HCT116 (cell line): ENCODE measurements at regions not wholly inside any gene's neighbourhood (a gene's known extent, or its start where the extent isn't known, plus 50 kb on each side); places are given as distances from the start of the nearest gene placed in this dataset.

ENCODE experiments used
- ATAC-seq: fragments of 200-7000 bp; cut with Tn5 transposase; 2 replicates; pipeline ENCODE4 v1.9.1; 2020; ENCODE audit warnings: mild to moderate bottlenecking, moderate library complexity
- BruUV-seq: library from RNA; stranded (reverse); fragments of 400-500 nt; replicated peaks from 2 replicates; lab custom pipeline; 2021; lab: Mats Ljungman, UMichigan
- CTCF ChIA-PET: fragments of 300-600 bp; sonication (Branson Sonifier 250); formaldehyde crosslinking; loops from one replicate; lab custom pipeline; 2021; ENCODE audit warnings: antibody characterized with exemption; lab: Charles Lee
- POLR2A ChIA-PET: fragments of 300-600, 350-600 bp; sonication (Branson Sonifier 250); formaldehyde crosslinking; loops from one replicate; lab custom pipeline; 2021; ENCODE audit warnings: antibody characterized with exemption; lab: Charles Lee
- RAD21 ChIA-PET, 2 experiments: fragments of 300-600 bp; sonication (Branson Sonifier 250); formaldehyde crosslinking; loops; one replicate each; lab custom pipeline; 2023; ENCODE audit warnings: low total read pairs in 2 of 2; ENCODE audit not compliant: uncharacterized antibody in 2 of 2, unreplicated experiment in 2 of 2, low non-redundant PET in 1 of 2; lab: Charles Lee
- DNase-seq: peaks from one replicate; pipeline ENCODE4 v3.0.0-alpha.2; 2010; ENCODE audit warnings: low read depth, low spot score
- H2AFZ ChIP-seq: fragments of 200-600 bp; shearing (Covaris generic), sonication (generic); 2 replicates; pipeline ENCODE4 v1.6.1; 2017; ENCODE audit warnings: low read depth, mixed run types, mixed read lengths, antibody characterized with exemption, low read length; ENCODE audit not compliant: poor library complexity, severe bottlenecking
- H3K27ac ChIP-seq: 2 replicates; pipeline ENCODE4 v1.5.1; 2012; ENCODE audit warnings: low read depth, low read length
- H3K27me3 ChIP-seq: fragments of 200-600 bp; sonication (generic); 2 replicates; pipeline ENCODE4 v1.6.1; 2016; ENCODE audit warnings: mixed run types, low read length, mixed read lengths; ENCODE audit not compliant: insufficient read depth
- H3K36me3 ChIP-seq, 2 experiments: fragments of 200-500 bp in 1 of 2; fragments of 200-600 bp in 1 of 2; sonication (Bioruptor generic) in 1 of 2; sonication (generic) in 1 of 2; 2 replicates each; pipeline versions ENCODE4 v1.5.1 to v1.6.1; 2014 to 2016; ENCODE audit warnings: low read length in 2 of 2, inconsistent platforms in 1 of 2, mixed read lengths in 1 of 2, mixed run types in 1 of 2; ENCODE audit not compliant: insufficient read depth in 2 of 2, control insufficient read depth in 1 of 2
- H3K4me1 ChIP-seq, 2 experiments: fragments of 200-600 bp in 1 of 2; sonication (generic) in 1 of 2; 2 replicates each; pipeline versions ENCODE4 v1.5.1 to v1.6.1; 2012 to 2017; ENCODE audit warnings: low read length in 2 of 2, inconsistent platforms in 1 of 2, mild to moderate bottlenecking in 1 of 2, mixed read lengths in 1 of 2, mixed run types in 1 of 2, moderate library complexity in 1 of 2; ENCODE audit not compliant: insufficient read depth in 2 of 2, control insufficient read depth in 1 of 2
- H3K4me2 ChIP-seq: fragments of 200-600 bp; sonication (generic); 2 replicates; pipeline ENCODE4 v1.6.1; 2017; ENCODE audit warnings: mixed run types, low read length, mixed read lengths
- H3K4me3 ChIP-seq, 2 experiments: fragments of 200-600 bp in 1 of 2; sonication (generic) in 1 of 2; replicated peaks in 1 of 2; 2 replicates each; pipeline ENCODE4 v1.5.1; 2011 to 2016; ENCODE audit warnings: low read length in 2 of 2, control low read depth in 1 of 2, low read depth in 1 of 2, mild to moderate bottlenecking in 1 of 2, mixed read lengths in 1 of 2, mixed run types in 1 of 2
- H3K79me2 ChIP-seq: fragments of 200-600 bp; sonication (generic); 2 replicates; pipeline ENCODE4 v1.6.1; 2017; ENCODE audit warnings: mild to moderate bottlenecking, mixed run types, low read length, moderate library complexity, mixed read lengths; ENCODE audit not compliant: insufficient read depth
- H3K9ac ChIP-seq: fragments of 200-600 bp; sonication (generic); 2 replicates; pipeline ENCODE4 v1.6.1; 2016; ENCODE audit warnings: low read length, mixed read lengths
- H3K9me2 ChIP-seq: fragments of 200-600 bp; sonication (generic), shearing (Covaris generic); 2 replicates; pipeline ENCODE4 v1.6.1; 2017; ENCODE audit warnings: mixed run types, mild to moderate bottlenecking, moderate library complexity; ENCODE audit not compliant: insufficient read depth
- H3K9me3 ChIP-seq, 2 experiments: fragments of 200-500 bp in 1 of 2; fragments of 200-600 bp in 1 of 2; sonication (Bioruptor generic) in 1 of 2; sonication (generic) in 1 of 2; 2 replicates each; pipeline ENCODE4 v1.6.1; 2014 to 2017; ENCODE audit warnings: low read length in 2 of 2, mixed read lengths in 2 of 2, inconsistent platforms in 1 of 2, low read depth in 1 of 2, mild to moderate bottlenecking in 1 of 2, mixed run types in 1 of 2, moderate library complexity in 1 of 2; ENCODE audit not compliant: control insufficient read depth in 1 of 2, insufficient read depth in 1 of 2
- H4K20me1 ChIP-seq: fragments of 200-600 bp; sonication (generic), shearing (Covaris generic); 2 replicates; pipeline ENCODE4 v1.6.1; 2017; ENCODE audit warnings: mixed run types, mild to moderate bottlenecking, moderate library complexity; ENCODE audit not compliant: insufficient read depth
- ATF3 ChIP-seq: IDR thresholded peaks from 2 replicates; pipeline ENCODE4 v1.6.1; 2012
- CBX3 ChIP-seq: IDR thresholded peaks from 2 replicates; pipeline ENCODE4 v1.6.1; 2012; ENCODE audit warnings: low read depth
- CEBPB ChIP-seq: IDR thresholded peaks from 2 replicates; pipeline ENCODE4 v1.6.1; 2012; ENCODE audit warnings: low read depth
- CTCF ChIP-seq, 3 experiments: fragments of 200-600 bp in 1 of 3; sonication (generic) in 1 of 3; IDR thresholded peaks in 2 of 3; conservative IDR thresholded peaks in 1 of 3; 2 replicates each; pipeline ENCODE4 v1.5.1; 2012 to 2017; ENCODE audit warnings: low read depth in 2 of 3, low read length in 2 of 3, antibody characterized with exemption in 1 of 3, borderline replicate concordance in 1 of 3, control low read depth in 1 of 3, mild to moderate bottlenecking in 1 of 3, mixed read lengths in 1 of 3, mixed run types in 1 of 3, moderate library complexity in 1 of 3; ENCODE audit not compliant: insufficient read depth in 1 of 3
- EGR1 ChIP-seq: IDR thresholded peaks from 2 replicates; pipeline ENCODE4 v1.6.1; 2012; ENCODE audit warnings: low read depth
- EZH2phosphoT487 ChIP-seq: fragments of 200-600 bp; IDR thresholded peaks from 2 replicates; pipeline ENCODE4 v1.6.1; 2018; ENCODE audit warnings: antibody characterized with exemption, borderline replicate concordance
- JUND ChIP-seq: IDR thresholded peaks from 2 replicates; pipeline ENCODE4 v1.6.1; 2012
- POLR2AphosphoS5 ChIP-seq: IDR thresholded peaks from 2 replicates; pipeline ENCODE4 v1.6.1; 2011; ENCODE audit warnings: mild to moderate bottlenecking, low read depth, low read length, moderate library complexity
- RAD21 ChIP-seq: IDR thresholded peaks from 2 replicates; pipeline ENCODE4 v1.6.1; 2012; ENCODE audit warnings: low read depth, mild to moderate bottlenecking
- SRF ChIP-seq: IDR thresholded peaks from 2 replicates; pipeline ENCODE4 v1.6.1; 2012; ENCODE audit warnings: low read depth
- ZNF274 ChIP-seq: fragments of 200-500 bp; sonication (Bioruptor generic); IDR thresholded peaks from 2 replicates; pipeline ENCODE4 v1.6.1; 2014; ENCODE audit warnings: mild to moderate bottlenecking, low read depth, low read length, inconsistent platforms
- intact Hi-C: fragments of 100-400 bp; cut with micrococcal nuclease; formaldehyde crosslinking; loops from 2 replicates; pipeline ENCODE4 v1.10.0; 2022

GRCh38 chr5:83864652-83865051, 144.0 kb upstream of the HAPLN1 start:
- no peak for DNase-seq
- no peak for TF ChIP-seq SRF
- TF ChIP-seq CTCF (IDR thresholded peaks at IDR 0.05 in 2 of 3, conservative IDR thresholded peaks at IDR 0.05 in 1 of 3; ENCODE audit: borderline replicate concordance in 1 of 3, insufficient read depth in 1 of 3, low read depth in 2 of 3, low read length in 2 of 3), result no peak
- TF ChIP-seq EGR1, result no peak
- no peak for TF ChIP-seq POLR2AphosphoS5
- TF ChIP-seq, all 23 proteins: peak for 0
- Histone ChIP-seq H3K9me2 (no peaks in the 10 kb centered on the region), H3K27me3 (no peaks in the 10 kb centered on the region), H3K4me1 (no peaks in the 10 kb centered on the region), H3K9me3 (no peaks in the 10 kb centered on the region), H3K79me2 (no peaks in the 10 kb centered on the region), H3K9ac (no peak overlapping the region), H3K4me3 (no peak overlapping the region), H4K20me1 (no peaks in the 10 kb centered on the region), H3K27ac (no peak overlapping the region), H3K4me2 (no peak overlapping the region), H2AFZ (no peak overlapping the region), H3K36me3 (no peaks in the 10 kb centered on the region)
- RAD21 ChIA-PET, result no interaction called here
- POLR2A ChIA-PET, result no interaction called here
- ATAC-seq, result no peak
- BruUV-seq, result no TSS peak
- intact Hi-C loops, result no loop called here
- CTCF ChIA-PET, result no interaction called here

- Histone ChIP-seq H4K20me1 (no peaks in the 10 kb centered on the region; the same call in 1 of the 2 replicates), H3K79me2 (no peaks in the 10 kb centered on the region), H3K36me3 (no peaks in the 10 kb centered on the region), H3K9me2 (no peaks in the 10 kb centered on the region), H3K27ac (no peak overlapping the region), H3K4me3 (no peak overlapping the region), H3K9ac (no peak overlapping the region), H2AFZ (no peak overlapping the region), H3K9me3 (no peaks in the 10 kb centered on the region), H3K27me3 (no peaks in the 10 kb centered on the region), H3K4me1 (no peaks in the 10 kb centered on the region), H3K4me2 (no peak overlapping the region)
- no peak for DNase-seq
- BruUV-seq, result no TSS peak
- POLR2A ChIA-PET, result no interaction called here
- TF ChIP-seq CEBPB (no peak), RAD21 (no peak), JUND (no peak), CBX3 (no peak), ATF3 (no peak), EZH2phosphoT487 (no peak), SRF (no peak), ZNF274 (no peak)
- ATAC-seq, result no peak
- CTCF ChIA-PET, result no interaction called here
- RAD21 ChIA-PET, result no interaction called here
- intact Hi-C loops, result no loop called here
Observed at GRCh38 chr5:83857341-83857740, 136.7 kb upstream of the HAPLN1 start.
